Rectal smooth muscle tissue (tissue), 1 donor: ENCODE measurements at regions not wholly inside any gene's neighbourhood (a gene's known extent, or its start where the extent isn't known, plus 50 kb on each side); places are given as distances from the start of the nearest gene placed in this dataset.

Source experiments
- H3K27ac ChIP-seq: one replicate; pipeline ENCODE4 v1.7.0; 2013; ENCODE audit warnings: low read depth, low read length, inconsistent platforms
- H3K27me3 ChIP-seq: one replicate; pipeline ENCODE4 v1.7.0; 2013; ENCODE audit warnings: low read length; ENCODE audit not compliant: control insufficient read depth, insufficient read depth
- H3K36me3 ChIP-seq: one replicate; pipeline ENCODE4 v1.7.0; 2013; ENCODE audit warnings: low read length; ENCODE audit not compliant: control insufficient read depth, insufficient read depth
- H3K4me1 ChIP-seq: one replicate; pipeline ENCODE4 v1.7.0; 2013; ENCODE audit warnings: low read length; ENCODE audit not compliant: control insufficient read depth, insufficient read depth
- H3K4me3 ChIP-seq: one replicate; pipeline ENCODE4 v1.7.0; 2013; ENCODE audit warnings: low read length
- H3K9ac ChIP-seq: one replicate; pipeline ENCODE4 v1.7.0; 2013; ENCODE audit warnings: low read length

DNA sequence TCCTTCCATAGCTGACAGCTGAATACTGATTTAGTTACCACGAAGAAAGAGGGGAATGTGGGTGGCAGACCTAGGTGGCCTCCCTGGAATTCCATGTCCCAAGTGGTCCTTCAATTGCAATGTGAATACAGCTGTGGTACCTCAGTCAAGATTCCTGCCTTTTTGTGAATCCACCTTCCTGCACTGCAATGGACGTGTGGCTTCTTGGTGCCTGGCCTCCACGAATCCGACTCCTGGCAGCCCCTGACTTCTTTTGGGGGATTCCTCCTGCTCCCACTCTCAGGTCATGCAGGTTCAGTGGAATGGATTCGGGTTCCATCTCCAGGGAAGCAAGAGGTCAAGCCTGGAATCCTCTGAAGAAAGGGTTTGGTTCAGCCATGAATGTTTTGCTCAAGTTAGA, 117.8 kb downstream of the DACT2 start:
- Histone ChIP-seq H3K27ac (no peak overlapping the region), H3K4me3 (no peak overlapping the region), H3K27me3 (no peaks in the 10 kb centered on the region), H3K9ac (no peak overlapping the region), H3K36me3 (no peaks in the 10 kb centered on the region), H3K4me1 (no peaks in the 10 kb centered on the region)

DNA sequence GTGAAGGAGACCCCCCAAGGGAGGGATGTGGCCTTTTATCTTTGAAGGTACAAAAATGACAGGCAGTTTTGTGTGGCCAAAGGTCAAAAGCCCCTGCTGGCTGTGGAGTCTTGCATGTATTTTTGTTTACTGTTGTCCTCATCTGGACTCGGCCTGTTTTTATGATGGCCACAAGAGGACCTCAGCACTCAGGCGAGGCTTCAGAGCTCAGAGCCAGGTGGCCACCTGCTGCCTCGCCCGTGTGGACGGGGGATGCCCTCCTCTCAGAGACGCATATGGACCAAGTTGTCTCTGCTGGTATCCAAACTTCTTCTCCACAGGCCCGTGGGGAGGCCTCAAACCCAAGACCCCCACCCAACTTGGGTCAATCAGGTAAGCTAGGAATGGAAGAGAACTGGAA, 118.2 kb downstream of the DACT2 start:
- H3K27me3 ChIP-seq = no peaks in the 10 kb centered on the region
- H3K4me3 ChIP-seq = no peak overlapping the region
- H3K27ac ChIP-seq = no peak overlapping the region
- H3K36me3 ChIP-seq = no peaks in the 10 kb centered on the region
- no peaks in the 10 kb centered on the region for H3K4me1 ChIP-seq
- no peak overlapping the region for H3K9ac ChIP-seq

GRCh38 chr6:168200571-168201134, 118.9 kb downstream of the DACT2 start:
- H3K4me3 ChIP-seq = no peak overlapping the region
- H3K9ac ChIP-seq = no peak overlapping the region
- no peaks in the 10 kb centered on the region for H3K27me3 ChIP-seq
- H3K27ac ChIP-seq = no peak overlapping the region
- H3K4me1 ChIP-seq = no peaks in the 10 kb centered on the region
- no peaks in the 10 kb centered on the region for H3K36me3 ChIP-seq

DNA sequence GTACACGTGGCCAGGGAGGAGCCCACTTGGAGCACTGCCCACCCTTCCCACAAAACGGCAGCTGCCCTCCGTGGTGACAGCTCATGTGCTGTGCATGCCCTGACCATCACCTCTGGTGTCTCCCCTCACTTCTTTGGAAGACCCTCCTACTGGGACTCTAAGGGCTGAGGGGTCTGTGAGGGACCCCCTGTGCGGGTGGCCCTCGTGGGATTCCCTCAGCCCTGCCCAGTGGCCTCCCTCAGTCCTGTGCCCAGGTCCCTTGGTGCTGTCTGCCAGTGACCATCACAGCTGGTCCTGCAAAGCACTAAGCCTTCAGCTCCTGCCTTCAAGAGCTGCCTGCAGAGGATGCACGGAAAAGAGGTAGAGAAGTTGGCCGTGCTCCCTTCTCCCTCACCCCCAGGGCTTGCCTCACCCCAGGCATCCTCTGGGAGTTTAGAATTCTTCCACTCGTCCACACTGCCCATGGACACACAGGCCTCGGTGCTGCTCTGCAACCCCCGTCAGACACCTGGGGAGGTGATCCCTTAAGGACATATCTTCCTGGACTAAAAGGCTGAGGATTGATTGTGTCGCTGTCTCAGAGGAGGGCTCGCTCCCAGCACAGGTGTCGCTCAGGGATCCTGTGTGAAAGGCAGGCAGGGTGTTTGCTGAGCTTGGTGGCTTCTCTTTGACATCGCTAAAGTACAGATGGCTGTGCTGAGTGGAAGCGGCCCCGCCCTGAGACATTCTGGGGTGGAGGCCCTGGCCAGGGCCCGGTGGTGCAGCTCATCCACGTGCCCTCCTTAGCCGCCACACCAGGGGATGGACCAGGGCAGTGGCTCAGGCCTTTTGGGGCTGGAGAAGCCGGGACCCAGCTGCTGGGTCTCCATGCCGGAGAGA, 119.5 kb upstream of the FRMD1 start:
- Histone ChIP-seq H3K9ac (no peak overlapping the region), H3K27ac (no peak overlapping the region), H3K27me3 (no peaks in the 10 kb centered on the region), H3K36me3 (no peaks in the 10 kb centered on the region), H3K4me3 (no peak overlapping the region), H3K4me1 (no peaks in the 10 kb centered on the region)

- H3K27me3 ChIP-seq = no peaks in the 10 kb centered on the region
- H3K4me3 ChIP-seq = no peak overlapping the region
- H3K9ac ChIP-seq = no peak overlapping the region
- no peaks in the 10 kb centered on the region for H3K36me3 ChIP-seq
- H3K27ac ChIP-seq = no peak overlapping the region
- no peaks in the 10 kb centered on the region for H3K4me1 ChIP-seq
Observed at GRCh38 chr6:168197636-168198301, 118.8 kb upstream of the FRMD1 start.

DNA sequence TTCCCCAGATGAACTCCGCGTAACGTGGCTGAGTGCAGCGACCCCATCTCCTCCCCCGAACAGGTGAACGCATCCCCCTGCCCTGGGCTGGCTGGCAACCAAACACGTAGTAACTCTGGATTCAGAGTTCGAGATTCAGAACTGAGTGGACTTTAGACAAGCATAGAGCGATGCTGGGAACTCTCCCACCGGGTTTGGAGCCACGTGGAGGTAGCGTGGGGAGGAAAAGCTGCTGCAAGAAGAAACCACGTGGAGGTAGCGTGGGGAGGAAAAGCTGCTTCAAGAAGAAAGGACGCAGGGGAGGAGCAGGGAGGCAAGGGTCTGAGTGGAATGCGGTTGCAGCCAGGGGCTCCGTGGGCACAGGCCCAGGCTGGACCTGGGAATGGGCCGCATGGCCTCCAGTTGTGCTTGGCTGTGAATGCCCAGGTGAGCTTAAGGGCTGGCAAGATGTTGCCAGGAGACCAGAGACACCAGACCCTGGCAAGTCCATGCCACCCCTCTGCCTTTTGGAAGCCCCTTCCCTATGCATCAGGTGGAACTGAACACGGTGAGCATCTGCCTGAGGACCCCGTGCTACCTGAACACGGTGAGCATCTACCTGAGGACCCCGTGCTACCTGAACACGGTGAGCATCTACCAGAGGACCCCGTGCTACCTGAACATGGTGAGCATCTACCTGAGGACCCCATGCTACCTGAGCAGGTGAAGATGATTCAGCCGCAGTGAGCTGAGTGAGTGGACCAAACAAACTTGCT, 118.0 kb upstream of the FRMD1 start:
- Histone ChIP-seq H3K27me3 (no peaks in the 10 kb centered on the region), H3K36me3 (no peaks in the 10 kb centered on the region), H3K4me1 (no peaks in the 10 kb centered on the region), H3K27ac (no peak overlapping the region), H3K4me3 (no peak overlapping the region), H3K9ac (no peak overlapping the region)

- no peaks in the 10 kb centered on the region for H3K27me3 ChIP-seq
- no peak overlapping the region for H3K9ac ChIP-seq
- H3K36me3 ChIP-seq = no peaks in the 10 kb centered on the region
- no peak overlapping the region for H3K27ac ChIP-seq
- no peak overlapping the region for H3K4me3 ChIP-seq
- H3K4me1 ChIP-seq = no peaks in the 10 kb centered on the region
Observed at GRCh38 chr6:168196385-168196860, 117.4 kb upstream of the FRMD1 start.

- no peak overlapping the region for H3K27ac ChIP-seq
- H3K4me1 ChIP-seq = no peaks in the 10 kb centered on the region
- H3K36me3 ChIP-seq = no peaks in the 10 kb centered on the region
- no peaks in the 10 kb centered on the region for H3K27me3 ChIP-seq
- no peak overlapping the region for H3K9ac ChIP-seq
- no peak overlapping the region for H3K4me3 ChIP-seq
Observed at GRCh38 chr6:168195712-168196111, 116.7 kb upstream of the FRMD1 start.

DNA sequence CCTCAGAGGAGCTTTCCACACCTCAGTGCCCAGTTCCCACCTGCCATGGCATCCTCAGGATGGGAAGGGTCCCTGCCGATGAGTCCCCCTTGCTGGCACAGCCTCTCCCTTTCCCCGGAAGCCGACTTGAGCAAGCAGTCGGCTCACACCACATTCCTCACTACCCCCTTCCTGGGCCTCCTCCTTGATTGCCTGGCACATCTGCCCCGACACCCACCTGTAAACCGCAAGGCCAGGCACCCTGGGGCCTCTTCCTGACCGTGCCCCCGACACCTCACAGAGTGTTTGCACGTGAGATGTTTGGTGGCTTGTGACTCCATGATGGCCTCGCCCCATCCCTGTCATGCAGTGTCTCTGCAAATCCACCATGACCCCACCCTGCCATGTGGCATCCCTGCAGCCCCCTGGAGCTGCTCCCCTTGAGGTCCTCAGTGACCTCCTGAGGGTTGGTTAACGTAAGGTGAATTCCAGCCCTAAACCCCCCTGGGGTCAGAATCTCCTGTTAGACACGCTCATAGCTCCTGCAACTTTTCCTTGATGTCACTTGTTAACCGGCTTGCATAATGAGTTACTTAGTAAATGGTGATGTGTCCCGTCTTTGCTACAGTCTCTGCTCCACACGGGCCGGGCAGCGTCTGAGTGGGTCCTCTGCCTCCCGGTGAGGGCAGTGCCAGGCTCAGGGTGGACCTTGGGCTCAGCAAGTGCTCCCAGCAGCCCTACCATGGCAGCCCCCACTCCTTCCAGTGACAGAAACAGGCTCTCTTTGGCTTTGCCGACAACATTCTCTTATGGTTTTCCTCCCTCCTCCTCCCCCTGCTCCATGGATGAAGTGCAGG, 115.9 kb upstream of the FRMD1 start:
- Histone ChIP-seq H3K9ac (no peak overlapping the region), H3K27ac (no peak overlapping the region), H3K4me1 (no peaks in the 10 kb centered on the region), H3K4me3 (no peak overlapping the region), H3K27me3 (no peaks in the 10 kb centered on the region), H3K36me3 (no peaks in the 10 kb centered on the region)

DNA sequence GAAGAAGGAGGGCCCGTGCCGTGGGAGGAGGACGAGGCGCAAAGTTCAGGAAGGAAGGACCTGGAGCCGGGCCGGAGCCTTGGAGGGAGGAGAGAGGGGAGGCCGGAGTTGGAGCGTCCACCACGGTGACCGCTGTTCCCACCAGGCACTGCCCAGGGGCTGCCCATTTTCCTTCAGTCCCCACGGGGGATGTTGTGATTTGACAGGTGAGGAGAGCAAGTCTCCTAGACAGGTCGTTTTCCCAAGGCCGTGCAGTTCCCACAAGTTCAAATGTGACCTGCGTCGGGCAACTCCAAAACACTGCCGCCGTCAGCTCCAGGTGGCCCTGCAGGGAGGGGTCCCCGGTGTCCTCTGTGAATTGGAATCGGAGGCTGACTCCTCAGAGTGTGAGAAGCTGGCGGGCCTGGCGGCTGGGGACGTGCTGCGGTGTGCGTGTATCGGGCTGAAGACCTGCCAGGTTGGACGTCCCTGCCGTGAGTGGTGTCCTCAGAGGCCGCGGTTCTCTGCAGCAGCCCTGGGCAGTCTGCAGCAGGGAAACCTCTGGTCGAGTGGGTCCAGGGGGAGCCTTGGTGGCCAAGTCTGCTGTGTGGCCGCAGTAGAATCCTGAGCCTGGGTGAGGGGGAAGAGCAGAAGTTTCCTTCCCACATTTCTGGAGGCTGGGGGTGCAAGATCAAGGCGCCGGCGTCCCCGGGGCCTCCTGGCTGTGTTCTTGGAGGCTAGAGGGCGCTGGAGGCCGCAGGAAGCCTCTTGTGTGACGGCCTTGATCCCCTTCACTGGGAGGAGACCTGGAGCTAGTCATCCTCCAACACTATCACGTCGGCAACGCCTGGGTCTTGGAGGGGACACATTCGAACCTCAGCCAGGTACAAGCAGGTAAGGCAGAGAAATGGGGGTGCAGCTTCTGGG, 115.1 kb upstream of the FRMD1 start:
- Histone ChIP-seq H3K27me3 (no peaks in the 10 kb centered on the region), H3K4me3 (no peak overlapping the region), H3K4me1 (no peaks in the 10 kb centered on the region), H3K27ac (no peak overlapping the region), H3K36me3 (no peaks in the 10 kb centered on the region), H3K9ac (no peak overlapping the region)
